ENCODE measurements at regions not wholly inside any gene's neighbourhood (a gene's known extent, or its start where the extent isn't known, plus 50 kb on each side); places are given as distances from the start of the nearest gene placed in this dataset.
A peak's percentile ranks its signal among the peaks of the same experiment; 100 is the strongest.

- DNase-seq (ENCODE audit: low read depth) = no peak
Measured at GRCh38 chr11:39294648-39295047, 2164.8 kb downstream of the LRRC4C start.

DNA sequence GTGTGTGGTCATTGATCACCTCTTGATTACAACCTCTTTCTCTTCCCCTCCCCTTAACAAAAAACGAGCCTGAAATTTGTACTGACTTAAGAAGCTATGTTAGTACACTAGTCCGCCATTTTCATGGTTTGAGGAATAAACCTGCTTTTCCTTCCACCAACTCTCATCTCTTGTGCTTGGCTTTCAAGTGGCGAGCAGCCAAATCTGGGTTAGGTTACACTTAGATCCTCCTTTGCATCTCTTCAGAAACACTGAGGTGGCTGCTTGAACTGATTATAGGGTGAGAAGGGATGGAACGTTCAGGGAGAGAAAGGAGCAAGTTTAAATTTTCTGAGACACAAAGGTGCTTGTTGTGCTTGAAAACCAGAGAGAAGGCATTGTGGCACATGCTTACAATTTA lies 2171.4 kb downstream of the LRRC4C start:
- no peak for DNase-seq (ENCODE audit: low read depth)

DNA sequence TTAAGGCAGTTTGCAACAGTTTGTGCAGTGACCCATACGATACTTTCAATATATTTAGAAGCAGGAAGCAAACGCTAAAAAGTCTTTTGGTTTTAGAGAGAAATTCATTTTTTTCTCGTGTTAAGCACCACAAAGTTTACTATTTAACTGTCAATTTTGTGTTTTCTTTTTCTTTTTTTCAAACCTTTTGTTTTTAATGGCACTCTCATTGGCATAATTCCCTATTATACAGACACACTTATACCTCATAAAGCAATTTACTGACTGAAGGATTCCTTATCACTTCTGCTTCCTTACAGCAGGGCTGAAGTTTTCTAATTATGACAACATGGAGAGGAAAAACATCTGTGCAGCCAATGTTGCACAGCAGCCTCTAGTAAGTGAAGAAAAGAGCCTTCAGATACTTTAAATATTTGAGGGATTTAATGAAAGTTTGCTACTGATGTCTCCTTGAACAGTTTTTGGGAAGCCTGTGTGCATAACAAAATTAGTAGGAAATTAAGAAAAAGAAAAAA lies 2191.2 kb downstream of the LRRC4C start:
- DNase-seq (ENCODE audit: low read depth) = no peak

GRCh38 chr11:39255648-39256047 lies 2203.8 kb downstream of the LRRC4C start:
- no peak for DNase-seq (ENCODE audit: low read depth)

GRCh38 chr11:39249566-39250365 lies 2209.7 kb downstream of the LRRC4C start:
- no peak for DNase-seq (ENCODE audit: low read depth)

DNA sequence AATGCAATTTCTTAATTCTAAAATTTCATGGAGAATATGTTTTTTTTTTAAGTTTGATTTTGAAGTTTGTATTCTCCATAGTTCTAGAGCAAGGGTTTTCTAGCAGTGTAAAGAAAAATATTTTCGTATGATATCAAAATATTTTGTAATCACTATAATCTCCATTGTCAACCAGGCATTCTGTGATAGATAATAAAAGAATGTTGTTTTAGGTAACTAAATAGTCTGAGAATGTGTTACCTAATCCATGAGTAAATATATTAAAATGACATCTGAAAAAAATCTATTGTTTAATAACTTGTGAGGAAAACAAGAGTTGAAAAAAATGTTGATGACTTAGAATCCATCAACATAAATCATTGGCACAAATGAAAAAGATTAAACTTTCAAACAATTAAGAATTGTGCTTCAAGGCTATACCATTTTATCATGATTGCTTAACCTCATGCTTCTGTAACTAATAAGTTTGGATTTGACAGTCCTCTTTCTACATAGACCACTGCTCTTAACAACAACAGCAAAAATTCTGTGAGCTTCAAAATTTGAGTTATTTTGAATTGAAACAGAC lies 2211.8 kb downstream of the LRRC4C start:
- DNase-seq (ENCODE audit: low read depth) = peak; percentile 2

DNA sequence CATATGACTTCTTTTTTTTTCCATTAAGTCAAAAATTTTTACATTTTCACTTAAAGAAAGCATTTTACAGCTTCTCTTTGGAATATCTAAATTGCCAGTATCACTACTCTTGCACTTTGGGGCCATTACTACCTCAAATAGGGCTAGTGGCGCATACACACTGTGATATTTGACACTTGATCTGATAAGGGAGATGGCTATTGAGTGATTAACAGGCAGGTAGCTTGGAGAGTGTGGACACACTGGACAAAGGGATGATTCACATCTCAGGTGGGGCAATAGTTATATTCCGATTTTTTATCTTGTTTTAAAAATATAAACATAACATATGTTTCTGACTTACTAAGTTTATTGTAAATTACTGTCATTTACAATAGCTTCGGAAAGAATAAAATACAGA lies 2219.9 kb downstream of the LRRC4C start:
- DNase-seq (ENCODE audit: low read depth) = no peak

GRCh38 chr11:39236916-39237315 lies 2222.5 kb downstream of the LRRC4C start:
- DNase-seq (ENCODE audit: low read depth) = peak; percentile 68

- DNase-seq (ENCODE audit: low read depth) = no peak
Measured at GRCh38 chr11:39221550-39222138, 2237.8 kb downstream of the LRRC4C start.

GRCh38 chr11:39220501-39221230 lies 2238.8 kb downstream of the LRRC4C start:
- no peak for DNase-seq (ENCODE audit: low read depth)

DNA sequence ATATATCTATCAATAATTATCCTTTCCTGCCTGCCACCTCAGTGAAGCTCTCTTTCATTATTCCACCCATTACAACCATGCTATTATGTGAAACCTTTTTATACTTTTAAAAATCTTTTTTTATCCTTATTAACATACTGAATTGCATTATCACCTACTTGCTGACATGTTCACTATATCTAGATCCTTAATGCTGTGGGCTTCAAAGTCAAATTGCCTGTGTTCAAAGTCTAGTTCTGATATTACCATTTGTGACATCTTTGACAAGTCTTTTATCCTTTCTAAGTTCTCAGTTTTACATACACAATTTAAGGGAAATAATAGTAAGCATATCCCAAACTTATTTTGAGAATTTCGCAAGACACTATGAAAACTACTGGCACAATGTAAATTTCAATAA lies 2239.4 kb downstream of the LRRC4C start:
- DNase-seq (ENCODE audit: low read depth) = no peak

- no peak for DNase-seq (ENCODE audit: low read depth)
Measured at GRCh38 chr11:39209981-39210380, 2249.5 kb downstream of the LRRC4C start.

DNA sequence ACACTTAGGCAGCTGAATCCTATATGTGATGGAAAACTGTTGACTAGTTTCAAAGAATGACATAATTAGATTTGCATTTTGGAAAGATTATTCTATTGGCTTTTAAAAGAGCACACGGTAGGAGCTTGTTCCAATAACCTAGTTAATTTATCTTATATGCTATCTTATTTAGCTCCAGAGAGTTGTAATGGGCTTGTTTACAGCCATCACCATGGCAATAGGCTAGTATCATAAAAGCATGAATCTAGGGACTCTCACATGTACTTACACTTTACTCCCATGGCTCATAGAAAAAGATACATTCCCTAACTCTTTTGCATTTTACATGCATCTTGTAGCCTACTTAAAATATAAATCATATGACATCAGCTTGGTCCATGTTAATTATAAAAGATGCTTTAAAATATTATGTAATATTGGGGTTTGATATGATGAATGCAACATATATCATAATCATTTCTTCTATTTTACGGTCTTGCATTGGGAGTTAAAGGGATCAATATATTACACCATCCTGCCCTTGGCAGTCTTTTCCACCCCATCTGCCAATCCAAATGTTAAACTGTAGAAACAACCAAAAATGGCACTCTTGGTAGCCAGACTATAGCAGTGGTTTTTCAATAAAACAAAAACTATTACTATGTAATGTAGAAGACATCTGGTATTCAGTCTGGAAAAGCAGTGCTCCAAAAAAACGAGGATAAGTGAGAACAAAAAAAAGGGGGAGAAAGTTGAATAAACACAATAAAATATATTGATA lies 2254.0 kb downstream of the LRRC4C start:
- no peak for DNase-seq (ENCODE audit: low read depth)

DNA sequence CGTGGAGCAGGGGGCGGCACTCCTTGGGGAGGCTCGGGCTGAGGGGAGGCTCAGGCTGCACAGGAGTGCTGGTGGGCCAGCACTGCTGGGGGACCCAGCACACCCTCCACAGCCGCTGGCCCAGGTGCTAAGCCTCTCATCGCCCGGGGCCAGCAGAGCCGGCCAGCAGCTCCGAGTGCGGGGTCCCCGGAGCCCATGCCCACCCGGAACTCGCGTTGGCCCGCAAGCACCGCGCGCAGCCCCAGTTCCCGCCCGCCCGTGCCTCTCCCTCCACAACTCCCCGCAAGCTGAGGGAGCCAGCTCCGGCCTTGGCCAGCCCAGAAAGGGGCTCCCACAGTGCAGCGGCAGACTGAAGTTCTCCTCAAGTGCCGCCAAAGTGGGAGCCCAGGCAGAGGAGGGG lies 2266.8 kb downstream of the LRRC4C start:
- DNase-seq (ENCODE audit: low read depth) = no peak

DNA sequence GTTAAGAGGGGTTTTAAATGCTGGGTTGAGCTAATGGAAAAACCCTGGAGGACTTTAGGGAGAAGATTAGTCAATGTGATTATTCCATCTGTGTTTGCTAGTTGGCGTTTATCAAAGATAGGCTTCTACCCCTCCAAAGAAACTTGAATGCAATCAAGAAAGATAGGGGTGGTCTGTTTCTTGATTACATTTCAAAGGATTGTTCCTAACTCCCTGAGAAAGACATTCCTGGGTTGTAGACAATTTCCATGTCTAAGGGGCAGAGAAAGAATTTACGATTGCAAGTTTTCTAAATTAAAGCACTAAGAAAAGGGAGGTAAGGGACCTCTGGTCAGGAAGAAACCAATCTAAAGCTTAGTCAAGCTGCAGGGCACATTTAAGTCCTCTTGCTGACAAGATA lies 2268.7 kb downstream of the LRRC4C start:
- no peak for DNase-seq (ENCODE audit: low read depth)

- DNase-seq (ENCODE audit: low read depth) = no peak
Measured at GRCh38 chr11:39177678-39178077, 2281.8 kb downstream of the LRRC4C start.

- no peak for DNase-seq (ENCODE audit: low read depth)
Measured at GRCh38 chr11:39174965-39175364, 2284.5 kb downstream of the LRRC4C start.

- DNase-seq (ENCODE audit: low read depth) = no peak
Measured at GRCh38 chr11:39174196-39174595, 2285.3 kb downstream of the LRRC4C start.

DNA sequence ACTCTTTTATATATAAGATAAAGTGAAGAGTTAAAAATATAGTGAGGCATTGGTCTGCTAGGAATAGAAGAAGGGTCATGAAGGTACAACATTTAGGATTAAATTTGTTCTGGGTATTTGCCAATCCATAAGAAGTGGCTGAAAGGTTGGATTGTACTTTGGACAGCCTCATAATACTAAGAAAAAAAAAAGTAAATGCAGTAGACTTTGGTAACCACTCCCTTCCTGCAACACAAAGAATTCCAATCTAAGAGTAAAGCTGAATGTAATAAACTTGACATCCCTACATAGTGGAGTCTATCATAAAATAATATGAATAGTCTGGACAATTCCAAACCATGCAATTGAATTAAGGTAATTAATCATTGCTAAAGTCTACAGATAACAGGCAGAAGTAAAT lies 2294.4 kb downstream of the LRRC4C start:
- DNase-seq (ENCODE audit: low read depth) = no peak

- DNase-seq (ENCODE audit: low read depth) = no peak
Measured at GRCh38 chr11:39149214-39149613, 2310.2 kb downstream of the LRRC4C start.

DNA sequence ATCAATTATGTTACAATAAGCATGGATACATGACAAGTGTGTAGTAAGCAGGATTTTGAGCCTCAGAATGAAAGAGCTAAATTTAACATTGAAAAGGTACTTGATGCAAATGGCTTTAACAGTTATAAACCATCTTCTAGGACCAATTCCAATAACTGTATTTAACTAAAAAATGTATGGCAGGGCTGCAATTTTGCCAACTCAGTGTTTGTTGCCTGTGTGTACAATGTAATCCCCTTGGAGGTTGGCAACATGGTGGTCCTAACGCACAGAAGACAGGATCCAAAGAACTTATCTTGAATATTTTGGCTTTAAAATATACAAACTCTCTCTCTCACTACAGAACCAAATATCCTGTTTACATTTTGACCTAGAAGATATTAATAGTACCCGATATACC lies 2314.1 kb downstream of the LRRC4C start:
- DNase-seq (ENCODE audit: low read depth) = no peak
